Adrenal gland (tissue), 9 donors: ENCODE measurements at regions not wholly inside any gene's neighbourhood (a gene's known extent, or its start where the extent isn't known, plus 50 kb on each side); places are given as distances from the start of the nearest gene placed in this dataset.

Experiments
- DNase-seq, 7 donors: peaks; one replicate each; pipeline ENCODE4 v3.0.0-alpha.2; 2019 to 2020
- H3K27ac ChIP-seq, 5 donors: fragments of 200-600 bp; sonication (generic) in 4 of 5; 1 replicate in 3 of 5; 2 replicates in 2 of 5; pipeline versions ENCODE4 v1.5.1 to v1.8.0; 2016 to 2020; ENCODE audit warnings: mild to moderate bottlenecking in 1 of 5
- H3K27me3 ChIP-seq: fragments of 200-600 bp; 2 replicates; pipeline ENCODE4 v1.8.0; 2021
- H3K36me3 ChIP-seq, 2 donors: fragments of 200-600 bp; replicated peaks in 1 of 2; 1 replicate in 1 of 2; 2 replicates in 1 of 2; pipeline versions ENCODE4 v1.5.1 to v1.8.0; 2018 to 2022
- H3K4me1 ChIP-seq, 2 donors: fragments of 200-600 bp; replicated peaks in 1 of 2; 1 replicate in 1 of 2; 2 replicates in 1 of 2; pipeline versions ENCODE4 v1.5.1 to v1.8.0; 2018 to 2021
- H3K4me3 ChIP-seq, 4 donors: fragments of 200-600 bp; sonication (generic) in 3 of 4; one replicate each; pipeline ENCODE4 v1.5.1; 2016 to 2018
- H3K9me3 ChIP-seq, 3 donors: fragments of 200-600 bp; sonication (generic) in 1 of 3; replicated peaks in 1 of 3; 1 replicate in 2 of 3; 2 replicates in 1 of 3; pipeline versions ENCODE4 v1.5.1 to v1.8.0; 2016 to 2021
- POLR2A ChIP-seq, 2 donors: fragments of 450-650 bp; IDR thresholded peaks; one replicate each; pipeline ENCODE4 v1.6.1; 2017; ENCODE audit warnings: antibody characterized with exemption in 2 of 2, mild to moderate bottlenecking in 2 of 2, moderate library complexity in 1 of 2
- WGBS, 4 donors: extraction: QIAGEN DNeasy Blood & Tissue Kit in 2 of 4; methylation state at CpG; one replicate each; pipeline versions ENCODE4 v1.1.5 to v1.1.7; 2013 to 2017; 5-methylcytosine and 5-hydroxymethylcytosine counted together
- intact Hi-C, 2 donors: fragments of 100-400 bp; cut with DNase I; formaldehyde crosslinking; loops; one replicate each; pipeline versions ENCODE4 v1.14.1 to v1.15.0; 2022 to 2023
- TF ChIP-seq, protein P1 (sequence below), 6 experiments: fragments of 450-650 bp in 4 of 6; fragments of 200-600 bp in 2 of 6; sonication (generic) in 1 of 6; IDR thresholded peaks; 1 replicate in 5 of 6; 2 replicates in 1 of 6; pipeline versions ENCODE4 v1.5.1 to v1.8.0; 2016 to 2021; ENCODE audit warnings: antibody characterized with exemption in 6 of 6, mild to moderate bottlenecking in 2 of 6, moderate library complexity in 1 of 6
- donor health status: healthy with polysubstance abuse.
- donor health status: Bipolar disorder and iron deficiency.
- donor health status: DM: yes; HTN: yes; CAD: no.
- donor health status: DM: no; HTN: no; CAD: no.
- donor health status: DM: no; HTN: no; CAD: no.

GRCh38 chr11:97463891-97464290 is 1074.1 kb downstream of the JRKL start:
- Histone ChIP-seq H3K27me3 (no peaks in the 10 kb centered on the region), H3K9me3 (no peaks in the 10 kb centered on the region), H3K4me3 (no peak overlapping the region), H3K27ac (no peak overlapping the region), H3K4me1 (no peaks in the 10 kb centered on the region), H3K36me3 (no peaks in the 10 kb centered on the region)
- DNase-seq = no peak
- TF ChIP-seq, protein P1, sequence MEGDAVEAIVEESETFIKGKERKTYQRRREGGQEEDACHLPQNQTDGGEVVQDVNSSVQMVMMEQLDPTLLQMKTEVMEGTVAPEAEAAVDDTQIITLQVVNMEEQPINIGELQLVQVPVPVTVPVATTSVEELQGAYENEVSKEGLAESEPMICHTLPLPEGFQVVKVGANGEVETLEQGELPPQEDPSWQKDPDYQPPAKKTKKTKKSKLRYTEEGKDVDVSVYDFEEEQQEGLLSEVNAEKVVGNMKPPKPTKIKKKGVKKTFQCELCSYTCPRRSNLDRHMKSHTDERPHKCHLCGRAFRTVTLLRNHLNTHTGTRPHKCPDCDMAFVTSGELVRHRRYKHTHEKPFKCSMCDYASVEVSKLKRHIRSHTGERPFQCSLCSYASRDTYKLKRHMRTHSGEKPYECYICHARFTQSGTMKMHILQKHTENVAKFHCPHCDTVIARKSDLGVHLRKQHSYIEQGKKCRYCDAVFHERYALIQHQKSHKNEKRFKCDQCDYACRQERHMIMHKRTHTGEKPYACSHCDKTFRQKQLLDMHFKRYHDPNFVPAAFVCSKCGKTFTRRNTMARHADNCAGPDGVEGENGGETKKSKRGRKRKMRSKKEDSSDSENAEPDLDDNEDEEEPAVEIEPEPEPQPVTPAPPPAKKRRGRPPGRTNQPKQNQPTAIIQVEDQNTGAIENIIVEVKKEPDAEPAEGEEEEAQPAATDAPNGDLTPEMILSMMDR (IDR thresholded peaks at IDR 0.05) = no peak
- no peak for TF ChIP-seq POLR2A (IDR thresholded peaks at IDR 0.05)
- intact Hi-C loops = no loop called here
- 33 to 53% (median 43%) methylated on average over 1 of the region's 1 CpG for WGBS, 4 donors

DNA sequence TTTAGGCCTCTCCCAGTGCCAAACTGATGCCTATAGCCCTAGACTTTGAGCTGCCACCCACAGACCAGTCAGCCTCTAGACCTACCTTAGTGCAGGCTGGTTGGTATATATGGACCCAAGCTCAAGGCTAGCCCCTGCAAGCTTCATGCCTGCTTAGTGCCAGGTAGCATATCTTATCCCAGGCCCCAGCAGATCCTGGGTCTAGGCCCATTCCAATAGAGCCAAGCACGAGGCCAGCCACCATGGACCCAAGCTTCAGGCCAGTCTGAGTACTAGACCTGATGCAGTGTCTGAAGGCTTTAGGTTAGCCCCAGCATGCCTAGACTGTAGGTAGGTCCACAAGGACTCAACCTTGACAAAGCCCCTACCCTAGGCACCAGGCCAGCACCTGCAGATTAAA is 1081.7 kb downstream of the JRKL start:
- no peaks in the 10 kb centered on the region for H3K27me3 ChIP-seq
- DNase-seq = no peak
- no peaks in the 10 kb centered on the region for H3K36me3 ChIP-seq
- TF ChIP-seq, protein P1 (IDR thresholded peaks at IDR 0.05) = no peak
- TF ChIP-seq POLR2A (IDR thresholded peaks at IDR 0.05) = no peak
- intact Hi-C loops = no loop called here
- 67 to 100% (median 91%) methylated on average over 1 of the region's 1 CpG for WGBS, 4 donors
- no peaks in the 10 kb centered on the region for H3K9me3 ChIP-seq
- H3K27ac ChIP-seq = no peak overlapping the region
- H3K4me3 ChIP-seq = no peak overlapping the region
- no peaks in the 10 kb centered on the region for H3K4me1 ChIP-seq

DNA sequence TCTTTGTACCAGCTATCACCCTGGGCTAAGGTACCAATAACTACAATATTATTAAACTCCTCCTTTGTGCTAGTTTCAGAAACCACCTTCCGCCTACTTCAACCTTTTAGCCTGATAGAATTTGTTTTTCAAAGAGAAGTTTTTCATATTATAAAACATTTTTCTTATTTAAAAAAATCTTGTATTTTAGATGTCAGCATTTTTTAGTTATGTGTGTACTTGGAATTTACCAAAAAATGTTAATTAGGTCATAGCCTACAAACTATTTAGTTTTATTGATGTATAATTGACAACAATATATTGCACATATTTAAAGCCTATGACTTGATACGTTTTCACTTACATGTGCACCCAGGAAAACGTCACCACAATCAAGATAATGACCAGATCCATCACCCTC is 1097.6 kb downstream of the JRKL start:
- TF ChIP-seq POLR2A (IDR thresholded peaks at IDR 0.05) = no peak
- TF ChIP-seq, protein P1 (IDR thresholded peaks at IDR 0.05) = no peak
- Histone ChIP-seq H3K4me1 (no peaks in the 10 kb centered on the region), H3K9me3 (no peaks in the 10 kb centered on the region), H3K4me3 (no peak overlapping the region), H3K27ac (no peak overlapping the region), H3K36me3 (no peaks in the 10 kb centered on the region), H3K27me3 (no peaks in the 10 kb centered on the region)
- intact Hi-C loops = no loop called here
- 62 to 74% (median 64%) methylated on average over 3 of the region's 3 CpGs for WGBS, 4 donors
- no peak for DNase-seq

- no peaks in the 10 kb centered on the region for H3K36me3 ChIP-seq
- no peak for TF ChIP-seq POLR2A (IDR thresholded peaks at IDR 0.05)
- TF ChIP-seq, protein P1 (IDR thresholded peaks at IDR 0.05) = no peak
- 93 to 97% (median 96%) methylated on average over 2 of the region's 2 CpGs for WGBS, 4 donors
- no peak for DNase-seq
- H3K4me3 ChIP-seq = no peak overlapping the region
- no peak overlapping the region for H3K27ac ChIP-seq
- intact Hi-C loops = no loop called here
- H3K4me1 ChIP-seq = no peaks in the 10 kb centered on the region
- no peaks in the 10 kb centered on the region for H3K9me3 ChIP-seq
- H3K27me3 ChIP-seq = no peaks in the 10 kb centered on the region
These were observed 1109.1 kb downstream of the JRKL start for GRCh38 chr11:97498891-97499290.
